Panc1 (cell line): ENCODE measurements at regions not wholly inside any gene's neighbourhood (a gene's known extent, or its start where the extent isn't known, plus 50 kb on each side); places are given as distances from the start of the nearest gene placed in this dataset.

ENCODE experiments used
- CTCF ChIP-seq: fragments of 450-650 bp; IDR thresholded peaks from 2 replicates; pipeline ENCODE4 v1.5.1; 2017; ENCODE audit warnings: mild to moderate bottlenecking
- POLR2AphosphoS5 ChIP-seq: IDR thresholded peaks from 2 replicates; pipeline ENCODE4 v1.6.1; 2012; ENCODE audit warnings: mild to moderate bottlenecking, low read depth, low read length, moderate library complexity
- SIN3A ChIP-seq: IDR thresholded peaks from 2 replicates; pipeline ENCODE4 v1.6.1; 2012; ENCODE audit warnings: low read depth, mild to moderate bottlenecking, low read length, moderate library complexity, borderline replicate concordance; ENCODE audit not compliant: insufficient read depth
- TCF7L2 ChIP-seq: IDR thresholded peaks from 2 replicates; pipeline ENCODE4 v1.6.1; 2011; ENCODE audit warnings: mild to moderate bottlenecking, low read depth, low read length, inconsistent platforms
- TF ChIP-seq, protein P1 (sequence below), 2 experiments: IDR thresholded peaks; 2 replicates each; pipeline ENCODE4 v1.6.1; 2011 to 2012; ENCODE audit warnings: low read depth in 2 of 2, control low read depth in 1 of 2, low read length in 1 of 2, mild to moderate bottlenecking in 1 of 2, moderate library complexity in 1 of 2; ENCODE audit not compliant: insufficient read depth in 1 of 2

DNA sequence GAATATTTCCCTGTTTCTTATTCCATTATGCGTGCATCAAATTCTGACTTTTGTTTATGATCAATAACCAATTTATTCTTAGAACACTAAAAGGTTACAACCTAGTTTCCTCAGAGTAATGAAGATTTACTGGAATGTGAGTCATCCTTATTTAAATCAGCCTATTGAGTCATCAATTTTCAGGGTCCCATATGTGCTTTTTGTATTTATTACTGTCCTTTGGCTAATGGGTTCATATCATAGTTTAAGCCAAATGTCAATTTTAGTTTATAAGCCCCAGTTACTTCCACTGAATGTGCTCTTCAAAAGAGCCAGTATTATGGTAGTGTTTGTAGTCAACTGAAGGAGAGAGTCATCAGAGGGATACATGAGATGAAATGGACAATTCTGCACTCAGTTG lies 359.2 kb downstream of the PRR16 start:
- TF ChIP-seq POLR2AphosphoS5 (no peak), CTCF (no peak), SIN3A (no peak), TCF7L2 (no peak)
- TF ChIP-seq, protein P1, sequence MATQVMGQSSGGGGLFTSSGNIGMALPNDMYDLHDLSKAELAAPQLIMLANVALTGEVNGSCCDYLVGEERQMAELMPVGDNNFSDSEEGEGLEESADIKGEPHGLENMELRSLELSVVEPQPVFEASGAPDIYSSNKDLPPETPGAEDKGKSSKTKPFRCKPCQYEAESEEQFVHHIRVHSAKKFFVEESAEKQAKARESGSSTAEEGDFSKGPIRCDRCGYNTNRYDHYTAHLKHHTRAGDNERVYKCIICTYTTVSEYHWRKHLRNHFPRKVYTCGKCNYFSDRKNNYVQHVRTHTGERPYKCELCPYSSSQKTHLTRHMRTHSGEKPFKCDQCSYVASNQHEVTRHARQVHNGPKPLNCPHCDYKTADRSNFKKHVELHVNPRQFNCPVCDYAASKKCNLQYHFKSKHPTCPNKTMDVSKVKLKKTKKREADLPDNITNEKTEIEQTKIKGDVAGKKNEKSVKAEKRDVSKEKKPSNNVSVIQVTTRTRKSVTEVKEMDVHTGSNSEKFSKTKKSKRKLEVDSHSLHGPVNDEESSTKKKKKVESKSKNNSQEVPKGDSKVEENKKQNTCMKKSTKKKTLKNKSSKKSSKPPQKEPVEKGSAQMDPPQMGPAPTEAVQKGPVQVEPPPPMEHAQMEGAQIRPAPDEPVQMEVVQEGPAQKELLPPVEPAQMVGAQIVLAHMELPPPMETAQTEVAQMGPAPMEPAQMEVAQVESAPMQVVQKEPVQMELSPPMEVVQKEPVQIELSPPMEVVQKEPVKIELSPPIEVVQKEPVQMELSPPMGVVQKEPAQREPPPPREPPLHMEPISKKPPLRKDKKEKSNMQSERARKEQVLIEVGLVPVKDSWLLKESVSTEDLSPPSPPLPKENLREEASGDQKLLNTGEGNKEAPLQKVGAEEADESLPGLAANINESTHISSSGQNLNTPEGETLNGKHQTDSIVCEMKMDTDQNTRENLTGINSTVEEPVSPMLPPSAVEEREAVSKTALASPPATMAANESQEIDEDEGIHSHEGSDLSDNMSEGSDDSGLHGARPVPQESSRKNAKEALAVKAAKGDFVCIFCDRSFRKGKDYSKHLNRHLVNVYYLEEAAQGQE (IDR thresholded peaks at IDR 0.05; ENCODE audit: insufficient read depth in 1 of 2, low read depth in 2 of 2, low read length in 1 of 2), result no peak
